Stomach (tissue), 8 donors: ENCODE measurements at regions not wholly inside any gene's neighbourhood (a gene's known extent, or its start where the extent isn't known, plus 50 kb on each side); places are given as distances from the start of the nearest gene placed in this dataset.

ENCODE experiments used
- DNase-seq, 2 donors: peaks; one replicate each; pipeline versions ENCODE4 v3.0.0 to v3.0.0-alpha.2; 2013 to 2019
- H3K27ac ChIP-seq, 5 donors: fragments of 200-600 bp in 4 of 5; sonication (generic) in 4 of 5; one replicate each; pipeline ENCODE4 v1.5.1; 2013 to 2019; ENCODE audit warnings: mild to moderate bottlenecking in 1 of 5, moderate library complexity in 1 of 5
- H3K27me3 ChIP-seq, 3 donors: fragments of 200-600 bp; sonication (generic); one replicate each; pipeline ENCODE4 v1.5.1; 2017 to 2019; ENCODE audit warnings: mixed run types in 1 of 3
- H3K36me3 ChIP-seq, 4 donors: fragments of 200-600 bp; sonication (generic); 1 replicate in 3 of 4; 2 replicates in 1 of 4; pipeline ENCODE4 v1.5.1; 2016 to 2019
- H3K4me1 ChIP-seq, 4 donors: fragments of 200-600 bp; sonication (generic); one replicate each; pipeline ENCODE4 v1.5.1; 2016 to 2019
- H3K4me3 ChIP-seq, 4 donors: fragments of 200-600 bp; sonication (generic) in 3 of 4; one replicate each; pipeline ENCODE4 v1.5.1; 2016 to 2019; ENCODE audit warnings: mild to moderate bottlenecking in 1 of 4
- H3K9me3 ChIP-seq, 4 donors: fragments of 200-600 bp; sonication (generic); one replicate each; pipeline ENCODE4 v1.5.1; 2016 to 2019
- EP300 ChIP-seq: sonication (generic); formaldehyde crosslinking; IDR thresholded peaks from one replicate; pipeline ENCODE4 v1.6.1; 2017; ENCODE audit warnings: antibody characterized with exemption
- POLR2A ChIP-seq, 4 donors: fragments of 450-650 bp; IDR thresholded peaks; one replicate each; pipeline ENCODE4 v1.6.1; 2016; ENCODE audit warnings: antibody characterized with exemption in 4 of 4, control low read depth in 2 of 4, mild to moderate bottlenecking in 1 of 4, moderate library complexity in 1 of 4
- POLR2AphosphoS5 ChIP-seq, 3 donors: sonication (generic); formaldehyde crosslinking; IDR thresholded peaks; one replicate each; pipeline ENCODE4 v1.6.1; 2016; ENCODE audit warnings: antibody characterized with exemption in 3 of 3
- WGBS, 5 donors: extraction: QIAGEN DNeasy Blood & Tissue Kit in 3 of 5; methylation state at CpG; one replicate each; pipeline versions ENCODE4 v1.1.5 to v1.1.7; 2013 to 2018; 5-methylcytosine and 5-hydroxymethylcytosine counted together
- intact Hi-C: fragments of 100-400 bp; cut with DNase I; formaldehyde crosslinking; loops from one replicate; pipeline ENCODE4 v1.15.1; 2023; ENCODE audit warnings: low total_unique reads
- TF ChIP-seq, protein P1 (sequence below), 7 experiments: fragments of 450-650 bp in 4 of 7; fragments of 200-600 bp in 3 of 7; sonication (generic) in 3 of 7; IDR thresholded peaks; one replicate each; pipeline ENCODE4 v1.5.1; 2016 to 2019; ENCODE audit warnings: antibody characterized with exemption in 7 of 7, control low read depth in 2 of 7, mild to moderate bottlenecking in 1 of 7
- donor health status: healthy with polysubstance abuse.
- donor health status: Bipolar disorder and iron deficiency.
- donor health status: healthy.

DNA sequence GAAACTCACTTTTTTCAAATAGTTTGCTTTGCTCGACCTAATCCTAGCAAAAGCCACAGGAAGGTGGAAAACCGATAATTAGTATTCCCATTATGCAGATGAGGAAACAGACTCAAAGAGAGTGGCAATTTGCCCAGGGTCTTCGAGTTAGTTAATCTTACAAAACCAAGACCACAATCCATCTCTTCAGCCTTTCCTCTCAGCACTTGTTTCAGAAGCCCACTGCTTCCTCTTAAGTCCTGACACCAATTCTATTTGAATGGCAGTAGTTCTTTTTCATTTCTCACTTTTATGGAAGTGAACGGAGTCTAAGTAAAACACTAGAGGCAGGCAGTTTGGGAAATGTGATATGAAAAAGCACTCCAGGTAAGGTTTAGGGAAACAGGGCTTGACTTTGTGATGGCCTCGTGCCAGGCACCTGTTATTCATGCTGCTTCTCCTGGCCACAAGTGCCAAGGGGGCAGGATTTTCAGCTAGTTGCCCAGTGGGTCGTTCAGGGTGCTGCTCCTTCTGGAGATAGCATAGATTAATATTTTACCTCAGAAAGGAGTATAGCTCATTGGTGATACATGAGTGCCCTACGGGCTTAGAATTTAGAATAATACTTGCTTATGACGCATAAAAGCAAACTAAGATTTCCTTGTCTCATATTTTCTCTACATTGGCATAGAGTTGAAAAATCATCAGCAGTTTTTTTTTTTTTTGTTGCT lies 76.6 kb upstream of the NRIP1 start:
- TF ChIP-seq POLR2AphosphoS5 (IDR thresholded peaks at IDR 0.05) (peak in 2 of 3 donors; percentile 41 to 68), EP300 (no peak)
- H3K27me3 ChIP-seq = no peaks in the 10 kb centered on the region
- no peaks in the 10 kb centered on the region for H3K9me3 ChIP-seq
- H3K36me3 ChIP-seq = no peaks in the 10 kb centered on the region
- peak overlapping the region in 1 of 4 donors; percentile 22 for H3K4me3 ChIP-seq
- intact Hi-C loops = no loop called here
- DNase-seq = peak; percentile 73 to 88
- H3K27ac ChIP-seq = peak overlapping the region; percentile 43 to 63 (median 55)
- peaks cover 20 to 39% (median 36%) of the 10 kb centered on the region in 4 donors for H3K4me1 ChIP-seq
- WGBS, 5 donors = 21 to 44% (median 31%) methylated on average over 8 of the region's 8 CpGs

DNA sequence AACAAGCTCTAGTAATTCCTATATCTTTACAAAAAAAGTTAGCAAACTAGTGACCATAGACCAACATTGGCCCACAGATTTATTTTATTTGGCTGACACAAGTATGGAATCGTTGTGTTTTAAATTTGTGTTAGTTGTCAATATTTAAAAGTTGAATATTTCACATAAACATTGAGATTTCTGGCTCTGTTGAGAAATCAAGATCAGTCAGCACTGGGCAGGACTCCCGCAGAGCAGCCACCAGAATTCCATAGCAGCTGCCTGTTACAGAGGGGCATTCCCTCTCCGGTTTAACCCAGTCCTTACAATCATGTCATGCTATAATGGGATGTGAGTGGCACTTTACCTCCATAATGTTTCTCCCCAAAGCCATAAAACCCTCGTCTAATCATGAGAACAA lies 79.2 kb upstream of the NRIP1 start:
- TF ChIP-seq, protein P1, sequence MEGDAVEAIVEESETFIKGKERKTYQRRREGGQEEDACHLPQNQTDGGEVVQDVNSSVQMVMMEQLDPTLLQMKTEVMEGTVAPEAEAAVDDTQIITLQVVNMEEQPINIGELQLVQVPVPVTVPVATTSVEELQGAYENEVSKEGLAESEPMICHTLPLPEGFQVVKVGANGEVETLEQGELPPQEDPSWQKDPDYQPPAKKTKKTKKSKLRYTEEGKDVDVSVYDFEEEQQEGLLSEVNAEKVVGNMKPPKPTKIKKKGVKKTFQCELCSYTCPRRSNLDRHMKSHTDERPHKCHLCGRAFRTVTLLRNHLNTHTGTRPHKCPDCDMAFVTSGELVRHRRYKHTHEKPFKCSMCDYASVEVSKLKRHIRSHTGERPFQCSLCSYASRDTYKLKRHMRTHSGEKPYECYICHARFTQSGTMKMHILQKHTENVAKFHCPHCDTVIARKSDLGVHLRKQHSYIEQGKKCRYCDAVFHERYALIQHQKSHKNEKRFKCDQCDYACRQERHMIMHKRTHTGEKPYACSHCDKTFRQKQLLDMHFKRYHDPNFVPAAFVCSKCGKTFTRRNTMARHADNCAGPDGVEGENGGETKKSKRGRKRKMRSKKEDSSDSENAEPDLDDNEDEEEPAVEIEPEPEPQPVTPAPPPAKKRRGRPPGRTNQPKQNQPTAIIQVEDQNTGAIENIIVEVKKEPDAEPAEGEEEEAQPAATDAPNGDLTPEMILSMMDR (IDR thresholded peaks at IDR 0.05) = no peak
- TF ChIP-seq POLR2A (IDR thresholded peaks at IDR 0.05) = no peak
- no peak for TF ChIP-seq EP300
- no peak for TF ChIP-seq POLR2AphosphoS5 (IDR thresholded peaks at IDR 0.05)
- WGBS, 5 donors = 58 to 71% (median 60%) methylated on average over 4 of the region's 4 CpGs
- no peak for DNase-seq
- no peaks in the 10 kb centered on the region for H3K27me3 ChIP-seq
- intact Hi-C loops = no loop called here
- H3K36me3 ChIP-seq = no peaks in the 10 kb centered on the region
- no peaks in the 10 kb centered on the region for H3K9me3 ChIP-seq
- H3K27ac ChIP-seq = no peak overlapping the region
- H3K4me3 ChIP-seq = no peak overlapping the region
- H3K4me1 ChIP-seq = peaks cover 11 to 30% (median 27%) of the 10 kb centered on the region in 4 donors

GRCh38 chr21:15148437-15148836 lies 83.6 kb upstream of the NRIP1 start:
- DNase-seq = no peak
- TF ChIP-seq POLR2A (IDR thresholded peaks at IDR 0.05) (no peak), EP300 (no peak), POLR2AphosphoS5 (IDR thresholded peaks at IDR 0.05) (no peak)
- TF ChIP-seq, protein P1 (IDR thresholded peaks at IDR 0.05) = no peak
- Histone ChIP-seq H3K36me3 (no peaks in the 10 kb centered on the region), H3K27me3 (no peaks in the 10 kb centered on the region), H3K9me3 (no peaks in the 10 kb centered on the region), H3K27ac (no peak overlapping the region), H3K4me3 (no peak overlapping the region), H3K4me1 (no peaks in the 10 kb centered on the region)
- 65 to 85% (median 79%) methylated on average over 2 of the region's 2 CpGs for WGBS, 5 donors
- intact Hi-C loops = no loop called here

DNA sequence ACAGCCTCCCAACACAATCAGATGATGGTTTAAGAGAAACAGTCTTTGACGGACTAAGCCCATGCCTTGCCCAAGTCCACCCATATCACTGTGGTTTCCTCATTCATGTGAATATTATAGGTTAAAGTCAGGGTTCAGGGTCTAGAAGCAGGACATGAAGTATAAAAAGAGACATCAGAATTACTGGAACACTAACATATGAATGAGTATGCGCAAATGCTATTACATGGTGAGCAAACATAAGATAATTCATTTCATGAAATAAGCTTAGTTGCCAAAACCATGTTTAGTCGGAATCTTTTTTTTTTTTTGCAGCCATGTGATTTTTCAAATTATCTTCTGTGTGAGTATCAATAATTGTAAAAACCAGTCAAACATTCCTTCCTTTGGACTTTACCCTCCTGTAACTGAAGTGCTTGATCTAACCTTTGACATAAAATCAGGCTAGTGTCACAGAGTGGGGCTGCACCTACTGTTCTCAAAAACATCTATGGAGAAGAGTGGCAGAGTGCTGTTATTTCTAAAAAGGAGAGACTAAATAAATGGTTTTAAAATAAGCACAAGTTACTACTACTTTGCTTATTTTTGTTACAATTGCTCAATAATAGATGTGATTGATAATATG lies 84.9 kb upstream of the NRIP1 start:
- Histone ChIP-seq H3K4me3 (no peak overlapping the region), H3K4me1 (no peaks in the 10 kb centered on the region), H3K27me3 (no peaks in the 10 kb centered on the region), H3K27ac (no peak overlapping the region), H3K9me3 (no peaks in the 10 kb centered on the region), H3K36me3 (no peaks in the 10 kb centered on the region)
- intact Hi-C loops = no loop called here
- no peak for DNase-seq
- TF ChIP-seq POLR2AphosphoS5 (IDR thresholded peaks at IDR 0.05) (no peak), EP300 (no peak), POLR2A (IDR thresholded peaks at IDR 0.05) (no peak)
- TF ChIP-seq, protein P1 (IDR thresholded peaks at IDR 0.05) = no peak
- 57 to 77% (median 68%) methylated on average over 3 of the region's 3 CpGs for WGBS, 5 donors
